ENCODE measurements at regions not wholly inside any gene's neighbourhood (a gene's known extent, or its start where the extent isn't known, plus 50 kb on each side); places are given as distances from the start of the nearest gene placed in this dataset.
"Not testable (repeated sequence)": the region's sequence is repeated elsewhere in the genome, so short reads cannot be mapped to it uniquely, and the experiment has no call there.

GRCh38 chr3:10665592-10665991, 150.4 kb upstream of the SLC6A11 start:
- no peak for DNase-seq (ENCODE audit: low read depth in 2 of 2)

- DNase-seq (ENCODE audit: low read depth in 2 of 2), result no peak
Measured at GRCh38 chr3:10666621-10667020, 149.4 kb upstream of the SLC6A11 start.

GRCh38 chr3:10667269-10667668, 148.8 kb upstream of the SLC6A11 start:
- DNase-seq (ENCODE audit: low read depth in 2 of 2), result no peak

GRCh38 chr3:10667901-10668476, 148.0 kb upstream of the SLC6A11 start:
- no peak for DNase-seq (ENCODE audit: low read depth in 2 of 2)

GRCh38 chr3:10669490-10670048, 146.5 kb upstream of the SLC6A11 start:
- DNase-seq (ENCODE audit: low read depth in 2 of 2), result no peak

- DNase-seq (ENCODE audit: low read depth in 2 of 2), result no peak
Measured at GRCh38 chr3:10672422-10672821, 143.6 kb upstream of the SLC6A11 start.

- no peak for DNase-seq (ENCODE audit: low read depth in 2 of 2)
Measured at GRCh38 chr3:10674578-10674977, 141.4 kb upstream of the SLC6A11 start.

GRCh38 chr3:10676905-10677304, 139.1 kb upstream of the SLC6A11 start:
- DNase-seq (ENCODE audit: low read depth in 2 of 2), result no peak

GRCh38 chr3:10678796-10679376, 137.1 kb upstream of the SLC6A11 start:
- DNase-seq (ENCODE audit: low read depth in 2 of 2), result no peak

- no peak for DNase-seq (ENCODE audit: low read depth in 2 of 2)
Measured at GRCh38 chr3:10680796-10681195, 135.2 kb upstream of the SLC6A11 start.

GRCh38 chr3:10682692-10683091, 133.3 kb upstream of the SLC6A11 start:
- no peak for DNase-seq (ENCODE audit: low read depth in 2 of 2)

- no peak for DNase-seq (ENCODE audit: low read depth in 2 of 2)
Measured at GRCh38 chr3:10683106-10683505, 132.9 kb upstream of the SLC6A11 start.

- DNase-seq (ENCODE audit: low read depth in 2 of 2), result no peak
Measured at GRCh38 chr3:10688126-10688525, 127.9 kb upstream of the SLC6A11 start.

GRCh38 chr3:10688548-10689172, 127.4 kb upstream of the SLC6A11 start:
- DNase-seq (ENCODE audit: low read depth in 2 of 2), result no peak

- no peak for DNase-seq (ENCODE audit: low read depth in 2 of 2)
Measured at GRCh38 chr3:10692039-10692622, 123.9 kb upstream of the SLC6A11 start.

- no peak for DNase-seq (ENCODE audit: low read depth in 2 of 2)
Measured at GRCh38 chr3:10693457-10693856, 122.6 kb upstream of the SLC6A11 start.

- no peak for DNase-seq (ENCODE audit: low read depth in 2 of 2)
Measured at GRCh38 chr3:10694179-10694578, 121.8 kb upstream of the SLC6A11 start.

- DNase-seq (ENCODE audit: low read depth in 2 of 2), result not testable (repeated sequence)
Measured at GRCh38 chr3:10695186-10695585, 120.8 kb upstream of the SLC6A11 start.

- no peak for DNase-seq (ENCODE audit: low read depth in 2 of 2)
Measured at GRCh38 chr3:10695595-10696285, 120.3 kb upstream of the SLC6A11 start.

- DNase-seq (ENCODE audit: low read depth in 2 of 2), result no peak
Measured at GRCh38 chr3:10697918-10698317, 118.1 kb upstream of the SLC6A11 start.

GRCh38 chr3:10700821-10701220, 115.2 kb upstream of the SLC6A11 start:
- no peak for DNase-seq (ENCODE audit: low read depth in 2 of 2)
